Endothelial cell of umbilical vein (primary cell): ENCODE measurements at regions not wholly inside any gene's neighbourhood (a gene's known extent, or its start where the extent isn't known, plus 50 kb on each side); places are given as distances from the start of the nearest gene placed in this dataset.

Source experiments
- BruUV-seq: library from RNA; stranded (reverse); fragments of 400-500 nt; replicated peaks from 2 replicates; lab custom pipeline; 2021; lab: Mats Ljungman, UMichigan
- CTCF ChIA-PET: fragments of 300-600, 350-600 bp; sonication (Branson Sonifier 250); formaldehyde crosslinking; loops from one replicate; lab custom pipeline; 2021; ENCODE audit warnings: antibody characterized with exemption, inconsistent platforms; lab: Charles Lee
- POLR2A ChIA-PET: fragments of 300-600, 350-600 bp; sonication (Branson Sonifier 250); formaldehyde crosslinking; loops from one replicate; lab custom pipeline; 2021; ENCODE audit warnings: antibody characterized with exemption, inconsistent platforms; lab: Charles Lee
- DNase-seq: peaks from one replicate; pipeline ENCODE4 v3.0.0-alpha.2; 2011; ENCODE audit warnings: low read depth, low spot score
- FAIRE-seq: peaks from 2 replicates; lab custom pipeline; 2011; peaks lifted over from hg19 to GRCh38; lab: Jason Lieb, UNC
- H2AFZ ChIP-seq: 2 replicates; pipeline ENCODE4 v1.6.0; 2012; ENCODE audit warnings: low read depth, low read length, control low read depth, inconsistent platforms
- H3K27ac ChIP-seq: 2 replicates; pipeline ENCODE4 v1.5.1; 2011; ENCODE audit warnings: low read depth, mild to moderate bottlenecking, control low read depth, low read length, moderate library complexity; ENCODE audit not compliant: insufficient read depth
- H3K27me3 ChIP-seq, 2 experiments: 2 replicates each; pipeline versions ENCODE4 v1.6.0 to v1.6.1; 2011; ENCODE audit warnings: low read length in 2 of 2, mixed read lengths in 1 of 2; ENCODE audit not compliant: control insufficient read depth in 2 of 2, insufficient read depth in 2 of 2
- H3K36me3 ChIP-seq, 2 experiments: 2 replicates in 1 of 2; 3 replicates in 1 of 2; pipeline ENCODE4 v1.5.1; 2011; ENCODE audit warnings: low read length in 2 of 2, mild to moderate bottlenecking in 1 of 2, moderate library complexity in 1 of 2; ENCODE audit not compliant: control insufficient read depth in 2 of 2, insufficient read depth in 2 of 2; ENCODE audit errors: extremely low read depth in 1 of 2
- H3K4me1 ChIP-seq: 3 replicates; pipeline ENCODE4 v1.5.1; 2011; ENCODE audit warnings: mild to moderate bottlenecking, low read length; ENCODE audit not compliant: control insufficient read depth, insufficient read depth; ENCODE audit errors: extremely low read depth
- H3K4me2 ChIP-seq: 2 replicates; pipeline ENCODE4 v1.6.1; 2011; ENCODE audit warnings: low read length, control low read depth, mixed read lengths; ENCODE audit not compliant: insufficient read depth
- H3K4me3 ChIP-seq, 3 experiments: fragments of 200-600 bp in 1 of 3; sonication (generic), shearing (Covaris generic) in 1 of 3; replicated peaks in 1 of 3; 2 replicates each; pipeline ENCODE4 v1.5.1; 2011 to 2016; ENCODE audit warnings: control low read depth in 3 of 3, low read length in 3 of 3, mild to moderate bottlenecking in 2 of 3, inconsistent platforms in 1 of 3, low read depth in 1 of 3, moderate library complexity in 1 of 3; ENCODE audit not compliant: insufficient read depth in 1 of 3
- H3K79me2 ChIP-seq: 2 replicates; pipeline ENCODE4 v1.6.0; 2012; ENCODE audit warnings: low read length, inconsistent platforms; ENCODE audit not compliant: control insufficient read depth, insufficient read depth
- H3K9ac ChIP-seq: replicated peaks from 2 replicates; pipeline ENCODE3; 2011; ENCODE audit warnings: low read length, control low read depth; ENCODE audit not compliant: insufficient read depth; ENCODE audit errors: extremely low read depth
- H3K9me1 ChIP-seq: replicated peaks from 3 replicates; pipeline ENCODE4 v1.6.0; 2011; ENCODE audit warnings: mild to moderate bottlenecking, low read length; ENCODE audit not compliant: control insufficient read depth, insufficient read depth; ENCODE audit errors: extremely low read depth
- H3K9me3 ChIP-seq: replicated peaks from 2 replicates; pipeline ENCODE4 v1.5.1; 2012; ENCODE audit warnings: low read length, inconsistent platforms; ENCODE audit not compliant: control insufficient read depth, insufficient read depth
- H4K20me1 ChIP-seq: replicated peaks from 2 replicates; pipeline ENCODE3; 2011; ENCODE audit warnings: mild to moderate bottlenecking, low read length; ENCODE audit not compliant: control insufficient read depth, insufficient read depth; ENCODE audit errors: extremely low read depth
- EZH2 ChIP-seq: IDR thresholded peaks from 2 replicates; pipeline ENCODE4 v1.6.1; 2012; ENCODE audit warnings: borderline replicate concordance, low read depth, mild to moderate bottlenecking, moderate library complexity, low read length, inconsistent platforms; ENCODE audit not compliant: severe bottlenecking
- FOS ChIP-seq: IDR thresholded peaks from 2 replicates; pipeline ENCODE4 v1.6.1; 2011; ENCODE audit warnings: mild to moderate bottlenecking, low read length, moderate library complexity, borderline replicate concordance; ENCODE audit not compliant: insufficient read depth
- GATA2 ChIP-seq: IDR thresholded peaks from 2 replicates; pipeline ENCODE4 v1.7.0; 2011; ENCODE audit warnings: low read depth, mild to moderate bottlenecking, moderate library complexity, mixed read lengths, low read length; ENCODE audit not compliant: insufficient read length, insufficient read depth
- JUN ChIP-seq: IDR thresholded peaks from 2 replicates; pipeline ENCODE4 v1.6.1; 2011; ENCODE audit warnings: borderline replicate concordance, low read depth; ENCODE audit not compliant: insufficient read length, insufficient read depth
- MYC ChIP-seq: IDR thresholded peaks from one replicate; pipeline ENCODE4 v1.6.1; 2011; ENCODE audit warnings: mild to moderate bottlenecking, low read depth, low read length
- POLR2A ChIP-seq: IDR thresholded peaks from 2 replicates; pipeline ENCODE4 v1.6.1; 2012; ENCODE audit warnings: low read depth, mild to moderate bottlenecking, control low read depth, low read length
- POLR2AphosphoS5 ChIP-seq: IDR thresholded peaks from 2 replicates; pipeline ENCODE4 v1.6.1; 2012; ENCODE audit warnings: low read depth, mild to moderate bottlenecking, control low read depth, low read length, moderate library complexity; ENCODE audit not compliant: insufficient read depth
- dilution Hi-C: fragments of 300-500 bp; cut with MboI; formaldehyde crosslinking; loops from one replicate; pipeline ENCODE4 v1.15.0; 2019; ENCODE audit warnings: low sequenced_read_pairs; ENCODE audit not compliant: extremely low pct_ligation_motif_present
- intact Hi-C: fragments of 100-400 bp; cut with micrococcal nuclease; formaldehyde crosslinking; loops from one replicate; pipeline ENCODE4 v1.10.0; 2022
- TF ChIP-seq, protein P1 (sequence below), 2 donors: IDR thresholded peaks; 1 replicate in 1 of 2; 2 replicates in 1 of 2; pipeline ENCODE4 v1.5.1; 2011; ENCODE audit warnings: low read length in 2 of 2, mild to moderate bottlenecking in 2 of 2, moderate library complexity in 2 of 2, control low read depth in 1 of 2, inconsistent platforms in 1 of 2, low read depth in 1 of 2; ENCODE audit not compliant: insufficient read depth in 1 of 2; ENCODE audit errors: extremely low read depth in 1 of 2
- TF ChIP-seq, protein P2 (sequence below): IDR thresholded peaks from 2 replicates; pipeline ENCODE4 v1.6.1; 2011; ENCODE audit not compliant: insufficient read depth, insufficient read length

DNA sequence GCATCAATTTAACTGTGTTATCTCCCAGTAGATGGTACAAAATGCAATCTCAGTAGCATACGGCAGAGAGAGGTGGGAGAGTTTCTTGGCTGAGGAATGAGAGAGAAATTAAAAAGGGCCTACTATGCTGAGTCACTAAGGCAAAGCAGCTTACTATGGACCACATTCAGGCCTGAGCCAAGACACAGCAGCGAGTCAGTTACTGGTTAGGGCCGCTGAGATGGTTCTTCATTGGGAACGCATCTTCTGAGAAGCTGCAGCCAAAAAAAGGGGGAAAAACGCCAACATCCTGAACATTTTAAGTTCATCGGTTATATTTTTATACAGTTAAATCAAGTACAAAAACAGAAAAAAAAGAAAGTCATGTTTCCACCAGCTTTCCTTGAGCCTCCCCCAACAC, 61.1 kb upstream of the BDNF start:
- H3K4me1 ChIP-seq = no peaks in the 10 kb centered on the region
- BruUV-seq = no TSS peak
- dilution Hi-C loops (no loop called here), intact Hi-C loops (no loop called here)
- no peaks in the 10 kb centered on the region for H3K79me2 ChIP-seq
- ChIA-PET CTCF (no interaction called here), POLR2A (no interaction called here)
- H3K9me1 ChIP-seq = no peaks in the 10 kb centered on the region
- no peak overlapping the region for H3K4me3 ChIP-seq
- no peak overlapping the region for H2AFZ ChIP-seq
- H4K20me1 ChIP-seq = no peaks in the 10 kb centered on the region
- TF ChIP-seq MYC (no peak), POLR2AphosphoS5 (no peak), POLR2A (no peak), GATA2 (no peak), FOS (no peak), JUN (no peak), EZH2 (no peak)
- TF ChIP-seq, protein P1, sequence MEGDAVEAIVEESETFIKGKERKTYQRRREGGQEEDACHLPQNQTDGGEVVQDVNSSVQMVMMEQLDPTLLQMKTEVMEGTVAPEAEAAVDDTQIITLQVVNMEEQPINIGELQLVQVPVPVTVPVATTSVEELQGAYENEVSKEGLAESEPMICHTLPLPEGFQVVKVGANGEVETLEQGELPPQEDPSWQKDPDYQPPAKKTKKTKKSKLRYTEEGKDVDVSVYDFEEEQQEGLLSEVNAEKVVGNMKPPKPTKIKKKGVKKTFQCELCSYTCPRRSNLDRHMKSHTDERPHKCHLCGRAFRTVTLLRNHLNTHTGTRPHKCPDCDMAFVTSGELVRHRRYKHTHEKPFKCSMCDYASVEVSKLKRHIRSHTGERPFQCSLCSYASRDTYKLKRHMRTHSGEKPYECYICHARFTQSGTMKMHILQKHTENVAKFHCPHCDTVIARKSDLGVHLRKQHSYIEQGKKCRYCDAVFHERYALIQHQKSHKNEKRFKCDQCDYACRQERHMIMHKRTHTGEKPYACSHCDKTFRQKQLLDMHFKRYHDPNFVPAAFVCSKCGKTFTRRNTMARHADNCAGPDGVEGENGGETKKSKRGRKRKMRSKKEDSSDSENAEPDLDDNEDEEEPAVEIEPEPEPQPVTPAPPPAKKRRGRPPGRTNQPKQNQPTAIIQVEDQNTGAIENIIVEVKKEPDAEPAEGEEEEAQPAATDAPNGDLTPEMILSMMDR (IDR thresholded peaks at IDR 0.05; ENCODE audit: extremely low read depth in 1 of 2, insufficient read depth in 1 of 2, low read depth in 1 of 2, low read length in 2 of 2) = no peak
- TF ChIP-seq, protein P2, sequence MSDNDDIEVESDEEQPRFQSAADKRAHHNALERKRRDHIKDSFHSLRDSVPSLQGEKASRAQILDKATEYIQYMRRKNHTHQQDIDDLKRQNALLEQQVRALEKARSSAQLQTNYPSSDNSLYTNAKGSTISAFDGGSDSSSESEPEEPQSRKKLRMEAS = no peak
- no peaks in the 10 kb centered on the region for H3K9me3 ChIP-seq
- H3K36me3 ChIP-seq = no peaks in the 10 kb centered on the region
- no peak overlapping the region for H3K9ac ChIP-seq
- H3K27ac ChIP-seq = no peak overlapping the region
- no peak overlapping the region for H3K4me2 ChIP-seq
- FAIRE-seq (no peak), DNase-seq (no peak)
- peaks cover 0 to 7% of the 10 kb centered on the region in 2 experiments for H3K27me3 ChIP-seq
